ENCODE measurements at regions not wholly inside any gene's neighbourhood (a gene's known extent, or its start where the extent isn't known, plus 50 kb on each side); places are given as distances from the start of the nearest gene placed in this dataset.

DNA sequence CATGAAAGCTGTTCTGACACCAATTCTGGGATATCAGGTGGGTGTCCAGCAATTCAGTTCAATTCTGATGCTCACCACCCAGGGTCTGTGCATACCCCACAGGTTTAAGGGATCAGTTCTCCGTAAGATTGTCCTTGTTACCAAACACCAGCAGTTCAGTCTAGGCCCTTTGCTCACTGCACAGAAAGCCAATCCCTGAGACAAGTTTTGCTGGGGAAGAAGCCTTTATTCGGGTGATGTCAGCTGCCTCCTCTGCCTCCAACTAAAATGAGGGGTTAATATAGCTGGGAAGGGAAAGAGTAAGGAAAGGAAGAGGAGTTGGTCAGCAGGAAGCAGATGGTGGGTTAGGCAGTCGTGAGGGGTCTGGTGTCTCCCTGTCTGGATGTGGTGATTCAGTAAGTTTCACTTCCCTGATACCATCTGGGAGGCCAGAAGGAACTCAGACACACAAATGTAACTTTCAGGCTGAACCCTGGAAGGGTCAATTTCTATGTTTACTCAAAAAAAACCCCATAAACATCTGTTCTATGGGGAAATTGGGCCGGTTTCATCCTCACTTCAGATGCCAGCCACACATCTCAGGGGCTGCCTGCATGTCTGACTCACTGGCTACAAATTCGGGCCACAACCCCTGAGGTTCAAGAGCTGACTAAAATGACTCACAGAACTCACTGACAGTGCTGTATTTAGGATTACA is 83.3 kb upstream of the PGBD5 start:
- TF ChIP-seq, protein P1, sequence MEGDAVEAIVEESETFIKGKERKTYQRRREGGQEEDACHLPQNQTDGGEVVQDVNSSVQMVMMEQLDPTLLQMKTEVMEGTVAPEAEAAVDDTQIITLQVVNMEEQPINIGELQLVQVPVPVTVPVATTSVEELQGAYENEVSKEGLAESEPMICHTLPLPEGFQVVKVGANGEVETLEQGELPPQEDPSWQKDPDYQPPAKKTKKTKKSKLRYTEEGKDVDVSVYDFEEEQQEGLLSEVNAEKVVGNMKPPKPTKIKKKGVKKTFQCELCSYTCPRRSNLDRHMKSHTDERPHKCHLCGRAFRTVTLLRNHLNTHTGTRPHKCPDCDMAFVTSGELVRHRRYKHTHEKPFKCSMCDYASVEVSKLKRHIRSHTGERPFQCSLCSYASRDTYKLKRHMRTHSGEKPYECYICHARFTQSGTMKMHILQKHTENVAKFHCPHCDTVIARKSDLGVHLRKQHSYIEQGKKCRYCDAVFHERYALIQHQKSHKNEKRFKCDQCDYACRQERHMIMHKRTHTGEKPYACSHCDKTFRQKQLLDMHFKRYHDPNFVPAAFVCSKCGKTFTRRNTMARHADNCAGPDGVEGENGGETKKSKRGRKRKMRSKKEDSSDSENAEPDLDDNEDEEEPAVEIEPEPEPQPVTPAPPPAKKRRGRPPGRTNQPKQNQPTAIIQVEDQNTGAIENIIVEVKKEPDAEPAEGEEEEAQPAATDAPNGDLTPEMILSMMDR (IDR thresholded peaks at IDR 0.05): no peak
- H3K9me3 ChIP-seq: no peaks in the 10 kb centered on the region
- no peaks in the 10 kb centered on the region for H3K27me3 ChIP-seq
- intact Hi-C loops (cut with DNase I): no loop called here
- no peak for DNase-seq
- no peak overlapping the region for H3K4me3 ChIP-seq
- no peaks in the 10 kb centered on the region for H3K4me1 ChIP-seq
- no peak overlapping the region for H3K9ac ChIP-seq (ENCODE audit: low read depth in 2 of 2, low read length in 2 of 2)
- H3K27ac ChIP-seq: no peak overlapping the region
- H3K36me3 ChIP-seq: no peaks in the 10 kb centered on the region

DNA sequence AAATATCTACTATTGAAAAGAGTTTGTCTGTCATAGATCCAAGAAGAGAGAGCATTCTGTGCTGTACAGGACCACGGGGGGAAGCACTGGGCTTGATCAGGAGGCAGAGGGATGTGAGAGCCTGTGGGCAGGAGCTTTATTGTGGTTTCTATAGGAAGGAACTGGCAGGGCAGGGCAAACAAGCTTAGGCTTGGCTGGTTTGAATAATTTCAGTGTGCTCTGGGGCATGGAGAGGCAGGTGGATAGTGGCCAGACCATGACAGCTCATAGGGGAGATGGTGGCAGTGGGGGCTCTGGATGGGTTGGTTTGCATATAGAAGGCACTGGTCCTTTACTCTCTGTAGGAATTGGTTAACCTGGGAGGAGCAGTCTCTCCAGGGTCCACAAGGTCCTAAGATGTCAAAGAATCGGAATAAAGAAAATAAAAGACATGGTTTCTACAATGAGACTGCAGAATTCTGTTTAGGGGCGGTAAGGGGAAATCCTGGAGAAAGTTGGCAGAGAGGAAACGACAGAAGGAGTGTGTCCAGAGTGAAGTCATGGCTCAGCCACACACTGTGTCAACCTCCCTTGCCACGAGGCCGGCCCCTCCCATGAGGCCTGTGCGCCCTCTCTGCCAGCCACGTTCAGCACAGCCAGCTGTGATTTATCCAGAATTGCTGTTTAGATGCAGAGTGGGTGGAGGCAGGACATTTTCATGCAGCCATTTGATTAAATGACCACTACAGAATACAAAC is 81.7 kb upstream of the PGBD5 start:
- TF ChIP-seq, protein P1 (IDR thresholded peaks at IDR 0.05): no peak
- Histone ChIP-seq H3K36me3 (no peaks in the 10 kb centered on the region), H3K9ac (ENCODE audit: low read depth in 2 of 2, low read length in 2 of 2) (no peak overlapping the region), H3K4me1 (no peaks in the 10 kb centered on the region), H3K27ac (no peak overlapping the region), H3K4me3 (no peak overlapping the region), H3K9me3 (no peaks in the 10 kb centered on the region), H3K27me3 (no peaks in the 10 kb centered on the region)
- intact Hi-C loops (cut with DNase I): no loop called here
- peak; percentile 42 for DNase-seq

DNA sequence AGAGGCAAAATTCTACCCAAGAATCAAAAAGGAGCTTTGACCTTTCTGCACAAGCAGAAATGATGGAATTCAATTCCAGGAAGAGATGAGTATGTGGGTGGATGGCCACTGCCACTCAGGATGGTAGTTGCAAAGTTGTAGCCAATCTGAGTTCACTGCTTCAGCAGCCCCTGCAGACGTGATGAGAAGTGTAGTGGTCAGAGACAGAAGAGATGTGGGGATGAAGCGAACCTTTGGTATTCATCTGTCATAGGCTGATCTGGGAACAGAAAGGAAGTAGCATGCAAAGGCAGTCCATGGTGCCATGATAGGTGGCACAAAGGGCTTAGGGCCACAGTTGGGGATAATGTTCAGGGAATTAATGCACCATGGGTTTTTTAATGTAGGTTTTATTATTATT is 81.1 kb upstream of the PGBD5 start:
- H3K4me1 ChIP-seq: no peaks in the 10 kb centered on the region
- intact Hi-C loops (cut with DNase I): no loop called here
- no peaks in the 10 kb centered on the region for H3K36me3 ChIP-seq
- H3K27me3 ChIP-seq: no peaks in the 10 kb centered on the region
- H3K27ac ChIP-seq: no peak overlapping the region
- DNase-seq: no peak
- no peaks in the 10 kb centered on the region for H3K9me3 ChIP-seq
- H3K4me3 ChIP-seq: no peak overlapping the region
- TF ChIP-seq, protein P1 (IDR thresholded peaks at IDR 0.05): no peak
- H3K9ac ChIP-seq (ENCODE audit: low read depth in 2 of 2, low read length in 2 of 2): no peak overlapping the region

DNA sequence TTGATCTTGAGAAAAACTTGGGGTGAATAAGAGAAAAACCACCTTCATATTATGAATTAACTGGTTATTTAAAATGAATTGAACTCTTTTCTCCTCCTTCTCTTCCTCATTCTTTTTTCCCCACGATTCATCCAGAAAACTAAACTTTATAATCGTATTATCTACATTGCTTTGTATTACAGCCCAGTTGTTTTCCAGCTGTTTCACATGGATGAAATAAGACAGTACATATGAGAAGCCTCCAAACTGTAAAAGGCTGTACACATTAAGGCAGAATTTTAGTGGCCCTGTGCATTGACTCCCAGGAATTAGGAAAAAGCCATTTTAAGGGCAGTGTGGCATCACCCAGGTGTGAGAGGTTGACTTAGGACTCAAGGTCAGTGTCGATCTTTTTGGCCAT is 80.3 kb upstream of the PGBD5 start:
- no peaks in the 10 kb centered on the region for H3K4me1 ChIP-seq
- no peak for DNase-seq
- intact Hi-C loops (cut with DNase I): no loop called here
- H3K4me3 ChIP-seq: no peak overlapping the region
- no peaks in the 10 kb centered on the region for H3K27me3 ChIP-seq
- no peaks in the 10 kb centered on the region for H3K9me3 ChIP-seq
- TF ChIP-seq, protein P1 (IDR thresholded peaks at IDR 0.05): no peak
- no peaks in the 10 kb centered on the region for H3K36me3 ChIP-seq
- H3K9ac ChIP-seq (ENCODE audit: low read depth in 2 of 2, low read length in 2 of 2): no peak overlapping the region
- H3K27ac ChIP-seq: no peak overlapping the region

DNA sequence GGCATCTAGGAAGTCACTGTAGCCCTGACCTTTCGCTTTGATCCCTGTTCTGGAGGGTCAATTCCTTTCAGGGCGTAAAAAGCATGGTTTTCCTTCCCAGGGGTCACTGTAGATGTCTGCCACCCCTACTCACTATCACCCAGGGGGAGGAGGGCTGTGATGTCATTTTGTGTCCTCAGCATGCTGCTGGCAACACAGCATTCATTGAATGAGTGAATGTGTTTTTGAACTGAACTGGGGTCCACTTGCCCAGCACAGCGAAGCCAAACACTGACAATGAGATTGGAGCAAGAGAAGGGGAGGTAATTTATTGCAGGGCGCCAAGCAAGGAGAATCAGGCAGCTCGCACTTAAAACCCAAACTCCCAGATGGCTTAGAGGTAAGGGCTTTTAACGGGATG is 78.2 kb upstream of the PGBD5 start:
- Histone ChIP-seq H3K27me3 (no peaks in the 10 kb centered on the region), H3K9me3 (no peaks in the 10 kb centered on the region), H3K4me3 (no peak overlapping the region), H3K4me1 (no peaks in the 10 kb centered on the region), H3K36me3 (no peaks in the 10 kb centered on the region), H3K9ac (ENCODE audit: low read depth in 2 of 2, low read length in 2 of 2) (no peak overlapping the region), H3K27ac (no peak overlapping the region)
- intact Hi-C loops (cut with DNase I): no loop called here
- TF ChIP-seq, protein P1 (IDR thresholded peaks at IDR 0.05): no peak
- DNase-seq: no peak
